Heart left ventricle (tissue), 16 donors: ENCODE measurements at regions not wholly inside any gene's neighbourhood (a gene's known extent, or its start where the extent isn't known, plus 50 kb on each side); places are given as distances from the start of the nearest gene placed in this dataset.

ENCODE experiments used
- ATAC-seq, 4 donors: fragments of 200-7000 bp; cut with Tn5 transposase; one replicate each; pipeline ENCODE4 v1.9.1; 2020 to 2022; ENCODE audit warnings: moderate library complexity in 4 of 4, mild to moderate bottlenecking in 3 of 4, moderate number of reproducible peaks in 1 of 4
- DNase-seq, 5 donors: peaks; one replicate each; pipeline ENCODE4 v3.0.0-alpha.2; 2020
- H3K27ac ChIP-seq, 12 donors: fragments of 200-600 bp; sonication (generic) in 4 of 12; one replicate each; pipeline versions ENCODE4 v1.5.0 to v1.8.0; 2016 to 2022; ENCODE audit warnings: mild to moderate bottlenecking in 2 of 12
- H3K27me3 ChIP-seq, 9 donors: fragments of 200-600 bp; sonication (generic) in 2 of 9; one replicate each; pipeline versions ENCODE4 v1.5.1 to v1.8.0; 2016 to 2022; ENCODE audit warnings: mild to moderate bottlenecking in 3 of 9
- H3K36me3 ChIP-seq, 9 donors: fragments of 200-600 bp; sonication (generic) in 2 of 9; one replicate each; pipeline versions ENCODE4 v1.5.0 to v1.8.0; 2018 to 2022; ENCODE audit warnings: mild to moderate bottlenecking in 2 of 9
- H3K4me1 ChIP-seq, 12 donors: fragments of 200-600 bp; sonication (generic) in 4 of 12; one replicate each; pipeline versions ENCODE4 v1.5.0 to v1.8.0; 2016 to 2022; ENCODE audit warnings: mild to moderate bottlenecking in 3 of 12
- H3K4me3 ChIP-seq, 12 donors: fragments of 200-600 bp; sonication (generic) in 4 of 12; one replicate each; pipeline versions ENCODE4 v1.5.0 to v1.8.0; 2017 to 2022; ENCODE audit warnings: mild to moderate bottlenecking in 9 of 12, moderate library complexity in 4 of 12
- H3K9me3 ChIP-seq, 12 donors: fragments of 200-600 bp; sonication (generic) in 4 of 12; one replicate each; pipeline versions ENCODE4 v1.5.0 to v1.8.0; 2016 to 2022; ENCODE audit warnings: mild to moderate bottlenecking in 1 of 12
- POLR2A ChIP-seq, 2 donors: fragments of 450-650 bp; IDR thresholded peaks; one replicate each; pipeline ENCODE4 v1.6.1; 2017; ENCODE audit warnings: antibody characterized with exemption in 2 of 2, mild to moderate bottlenecking in 2 of 2, moderate library complexity in 2 of 2
- WGBS, 4 donors: extraction: QIAGEN DNeasy Blood & Tissue Kit in 2 of 4; methylation state at CpG; one replicate each; pipeline versions ENCODE4 v1.1.5 to v1.1.7; 2013 to 2018; 5-methylcytosine and 5-hydroxymethylcytosine counted together
- intact Hi-C, 10 donors: fragments of 100-400 bp; cut with DNase I; formaldehyde crosslinking; loops; one replicate each; pipeline versions ENCODE4 v1.11.1 to v1.14.2; 2022
- TF ChIP-seq, protein P1 (sequence below), 12 donors: fragments of 200-600 bp; sonication (generic) in 4 of 12; IDR thresholded peaks; one replicate each; pipeline versions ENCODE4 v1.5.0 to v1.8.0; 2018 to 2022; ENCODE audit warnings: antibody characterized with exemption in 12 of 12, mild to moderate bottlenecking in 5 of 12
- donor health status: ischemic (EF 13 %, LVEDD 7.1; RV severe dilation, severe dysfunction).
- donor health status: healthy with polysubstance abuse.
- donor health status: DM: no; HTN: yes; CAD: no.
- donor health status: DM: no; HTN: no; CAD: no.
- donor health status: ischemic (EF 25% LVEDD 6.9; RV normal size, moderate dysfunction).
- donor health status: ischemic (EF 25% LVEDD 5.7; RV mildly dilated, moderate dysfunction).
- donor health status: healthy.
- donor health status: DM: yes; HTN: yes; CAD: no.
- donor health status: ischemic (EF 35%, LVEDD 5.7; RV mildly dilated, moderate dysfunction).
- donor health status: nonischemic (EF 11% LVEDD 7.7; RV severe dilation, severe dysfunction).
- donor health status: DM: yes; HTN: yes; CAD: no.
- donor health status: PGD.
- donor health status: ischemic (EF 29% LVEDD 5.4; RV normal size, mild dysfunction).
- donor health status: nonischemic (EF 23%, LVEDD 6.1; RV moderate dilation, normal function).

DNA sequence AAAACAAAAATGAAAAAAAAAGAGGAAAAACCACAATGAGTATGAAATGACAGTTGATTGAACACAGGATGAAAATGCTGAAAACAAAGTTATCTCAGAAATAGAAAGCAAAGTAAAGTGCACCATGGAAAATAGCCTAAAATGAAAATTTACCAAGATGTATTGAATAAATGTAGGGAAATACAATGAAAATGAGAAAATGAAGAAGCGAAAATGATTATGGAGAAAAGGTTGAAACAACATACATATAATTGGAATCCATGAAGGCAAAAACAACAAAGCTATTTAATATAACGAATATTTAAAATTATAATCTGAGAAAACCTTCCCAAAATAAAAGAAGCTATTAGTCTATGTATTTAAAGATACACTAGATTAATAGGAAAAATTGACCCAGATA lies 147.4 kb downstream of the TMEM18 start:
- TF ChIP-seq, protein P1, sequence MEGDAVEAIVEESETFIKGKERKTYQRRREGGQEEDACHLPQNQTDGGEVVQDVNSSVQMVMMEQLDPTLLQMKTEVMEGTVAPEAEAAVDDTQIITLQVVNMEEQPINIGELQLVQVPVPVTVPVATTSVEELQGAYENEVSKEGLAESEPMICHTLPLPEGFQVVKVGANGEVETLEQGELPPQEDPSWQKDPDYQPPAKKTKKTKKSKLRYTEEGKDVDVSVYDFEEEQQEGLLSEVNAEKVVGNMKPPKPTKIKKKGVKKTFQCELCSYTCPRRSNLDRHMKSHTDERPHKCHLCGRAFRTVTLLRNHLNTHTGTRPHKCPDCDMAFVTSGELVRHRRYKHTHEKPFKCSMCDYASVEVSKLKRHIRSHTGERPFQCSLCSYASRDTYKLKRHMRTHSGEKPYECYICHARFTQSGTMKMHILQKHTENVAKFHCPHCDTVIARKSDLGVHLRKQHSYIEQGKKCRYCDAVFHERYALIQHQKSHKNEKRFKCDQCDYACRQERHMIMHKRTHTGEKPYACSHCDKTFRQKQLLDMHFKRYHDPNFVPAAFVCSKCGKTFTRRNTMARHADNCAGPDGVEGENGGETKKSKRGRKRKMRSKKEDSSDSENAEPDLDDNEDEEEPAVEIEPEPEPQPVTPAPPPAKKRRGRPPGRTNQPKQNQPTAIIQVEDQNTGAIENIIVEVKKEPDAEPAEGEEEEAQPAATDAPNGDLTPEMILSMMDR (IDR thresholded peaks at IDR 0.05), result no peak
- TF ChIP-seq POLR2A (IDR thresholded peaks at IDR 0.05), result no peak
- Histone ChIP-seq H3K4me3 (no peak overlapping the region), H3K27me3 (peaks cover 0 to 11% (median 0%) of the 10 kb centered on the region in 9 donors), H3K36me3 (no peaks in the 10 kb centered on the region), H3K9me3 (peaks cover 0 to 42% (median 8%) of the 10 kb centered on the region in 12 donors), H3K27ac (no peak overlapping the region), H3K4me1 (no peaks in the 10 kb centered on the region)
- intact Hi-C loops, result loop anchor here in 1 of 10 donors (5.0 kb wide), 1 partner anchor 112 kb away; no protein-coding TSS in a partner anchor
- ATAC-seq, result no peak
- no peak for DNase-seq
- 59 to 77% (median 67%) methylated on average over 2 of the region's 2 CpGs for WGBS, 4 donors

DNA sequence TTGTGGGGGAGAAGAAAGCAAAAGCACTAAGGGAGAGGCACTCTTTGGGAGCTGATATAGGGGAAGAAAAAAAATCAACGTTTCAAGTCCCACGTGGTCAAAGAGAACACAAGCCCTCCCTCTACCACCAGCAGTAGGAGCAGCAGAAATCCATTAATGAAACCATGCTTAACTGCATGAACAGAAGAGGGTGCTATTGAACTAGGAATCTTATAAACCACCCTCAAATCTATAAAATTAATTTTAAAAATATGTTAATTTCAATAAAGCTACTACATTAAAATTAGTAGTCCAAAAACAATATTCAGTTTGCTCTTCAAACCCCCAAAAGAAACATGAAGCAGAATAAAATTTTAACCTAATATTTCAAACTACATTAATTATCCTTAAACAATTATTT lies 147.8 kb downstream of the TMEM18 start:
- Histone ChIP-seq H3K27ac (no peak overlapping the region), H3K4me1 (no peaks in the 10 kb centered on the region), H3K9me3 (peaks cover 0 to 42% (median 8%) of the 10 kb centered on the region in 12 donors), H3K27me3 (peaks cover 0 to 11% (median 0%) of the 10 kb centered on the region in 9 donors), H3K4me3 (no peak overlapping the region), H3K36me3 (no peaks in the 10 kb centered on the region)
- no peak for DNase-seq
- intact Hi-C loops, result loop anchor here in 1 of 10 donors (5.0 kb wide), 1 partner anchor 113 kb away; no protein-coding TSS in a partner anchor
- 0 to 1% (median 0%) methylated on average over 2 of the region's 2 CpGs for WGBS, 4 donors
- no peak for ATAC-seq
- TF ChIP-seq POLR2A (IDR thresholded peaks at IDR 0.05), result no peak
- TF ChIP-seq, protein P1 (IDR thresholded peaks at IDR 0.05), result peak in 1 of 12 donors; percentile 17

DNA sequence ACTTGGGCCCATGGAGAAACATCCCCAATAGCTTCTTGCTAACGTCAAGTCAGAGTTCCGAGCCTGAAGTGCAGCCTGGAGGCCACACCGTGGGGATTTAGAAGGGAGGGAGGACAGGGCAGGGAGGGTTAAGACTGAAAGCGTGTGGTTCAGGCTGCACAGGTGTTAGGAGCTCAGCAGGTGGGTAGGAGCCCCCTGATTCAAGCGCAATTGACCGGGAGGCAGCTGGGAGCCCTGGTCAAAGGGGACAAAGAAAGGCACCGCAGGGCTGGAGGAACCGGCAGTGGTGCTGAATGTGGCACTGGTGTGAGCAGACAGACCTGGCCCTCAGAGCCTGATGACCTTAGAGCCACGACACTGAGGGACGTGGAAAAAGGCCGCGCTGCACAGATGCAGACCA lies 149.6 kb downstream of the TMEM18 start:
- no peak overlapping the region for H3K4me3 ChIP-seq
- TF ChIP-seq, protein P1 (IDR thresholded peaks at IDR 0.05), result no peak
- no peak for TF ChIP-seq POLR2A (IDR thresholded peaks at IDR 0.05)
- 46 to 54% (median 48%) methylated on average over 12 of the region's 12 CpGs for WGBS, 4 donors
- H3K27ac ChIP-seq, result no peak overlapping the region
- H3K27me3 ChIP-seq, result peaks cover 0 to 18% (median 0%) of the 10 kb centered on the region in 9 donors
- H3K4me1 ChIP-seq, result no peaks in the 10 kb centered on the region
- ATAC-seq (no peak), DNase-seq (no peak)
- intact Hi-C loops, result loop anchor here in 1 of 10 donors (5.0 kb wide), 1 partner anchor 115 kb away; no protein-coding TSS in a partner anchor
- H3K9me3 ChIP-seq, result peaks cover 0 to 34% (median 8%) of the 10 kb centered on the region in 12 donors
- H3K36me3 ChIP-seq, result no peaks in the 10 kb centered on the region

DNA sequence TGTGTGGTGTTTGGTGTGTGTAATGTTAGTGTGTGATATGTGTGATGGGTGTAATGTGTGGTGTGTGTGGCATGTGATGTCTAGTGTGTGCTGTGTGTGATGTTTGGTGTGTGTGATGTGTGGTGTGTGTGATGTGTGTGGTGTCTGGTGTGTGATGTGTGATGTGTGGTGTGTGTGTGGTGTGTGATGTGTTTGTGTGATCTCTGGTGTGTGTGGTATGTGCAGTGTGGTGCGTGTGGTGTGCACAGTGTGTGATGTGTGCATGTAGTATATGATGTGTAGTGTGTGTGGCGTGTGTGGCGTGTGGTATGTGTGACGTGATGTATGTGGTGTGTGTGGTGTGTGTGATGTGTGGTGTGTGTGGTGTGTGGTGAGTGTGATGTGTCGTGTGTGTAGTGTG lies 150.3 kb downstream of the TMEM18 start:
- no peak overlapping the region for H3K4me3 ChIP-seq
- no peak overlapping the region for H3K27ac ChIP-seq
- H3K36me3 ChIP-seq, result no peaks in the 10 kb centered on the region
- peaks cover 0 to 28% (median 8%) of the 10 kb centered on the region in 12 donors for H3K9me3 ChIP-seq
- ATAC-seq (peak in 1 of 4 donors; percentile 31), DNase-seq (no peak)
- 90 to 92% (median 91%) methylated on average over 5 of the region's 5 CpGs for WGBS, 4 donors
- TF ChIP-seq, protein P1 (IDR thresholded peaks at IDR 0.05), result no peak
- TF ChIP-seq POLR2A (IDR thresholded peaks at IDR 0.05), result no peak
- no peaks in the 10 kb centered on the region for H3K4me1 ChIP-seq
- intact Hi-C loops, result loop anchor here in 1 of 10 donors (5.0 kb wide), 1 partner anchor 115 kb away; no protein-coding TSS in a partner anchor
- H3K27me3 ChIP-seq, result peaks cover 0 to 21% (median 0%) of the 10 kb centered on the region in 9 donors
